Naive B cell (primary cell): ENCODE measurements at regions not wholly inside any gene's neighbourhood (a gene's known extent, or its start where the extent isn't known, plus 50 kb on each side); places are given as distances from the start of the nearest gene placed in this dataset.
A peak's percentile ranks its signal among the peaks of the same experiment; 100 is the strongest.

Source experiments
- ATAC-seq, 2 donors: fragments of 150-1000 bp; cut with Tn5 transposase; 2 replicates each; pipeline ENCODE4 v1.10.0; 2021; ENCODE audit warnings: low read depth in 2 of 2, mild to moderate bottlenecking in 2 of 2, moderate library complexity in 2 of 2
- DNase-seq: peaks from one replicate; pipeline ENCODE4 v3.0.0; 2022
- H3K27ac Mint-ChIP-seq, 6 donors: one replicate each; pipeline ENCODE4 v1.8.0; 2020 to 2022; ENCODE audit warnings: mild to moderate bottlenecking in 6 of 6, mixed read lengths in 6 of 6, moderate library complexity in 5 of 6, inconsistent platforms in 2 of 6
- H3K27me3 Mint-ChIP-seq, 3 donors: one replicate each; pipeline ENCODE4 v1.8.0; 2021 to 2022; ENCODE audit warnings: mixed read lengths in 3 of 3, mild to moderate bottlenecking in 1 of 3
- H3K36me3 Mint-ChIP-seq, 2 donors: one replicate each; pipeline ENCODE4 v1.8.0; 2020 to 2022; ENCODE audit warnings: mixed read lengths in 2 of 2, inconsistent platforms in 1 of 2, mild to moderate bottlenecking in 1 of 2
- H3K4me1 Mint-ChIP-seq, 3 donors: one replicate each; pipeline ENCODE4 v1.8.0; 2020 to 2022; ENCODE audit warnings: mixed read lengths in 3 of 3, inconsistent platforms in 1 of 3, mild to moderate bottlenecking in 1 of 3, moderate library complexity in 1 of 3
- H3K4me3 Mint-ChIP-seq, 8 donors: one replicate each; pipeline ENCODE4 v1.8.0; 2020 to 2022; ENCODE audit warnings: mild to moderate bottlenecking in 8 of 8, mixed read lengths in 8 of 8, moderate library complexity in 8 of 8, inconsistent platforms in 2 of 8
- H3K9me3 Mint-ChIP-seq, 7 donors: one replicate each; pipeline ENCODE4 v1.8.0; 2020 to 2022; ENCODE audit warnings: mixed read lengths in 7 of 7, mild to moderate bottlenecking in 5 of 7, inconsistent platforms in 2 of 7, moderate library complexity in 1 of 7

DNA sequence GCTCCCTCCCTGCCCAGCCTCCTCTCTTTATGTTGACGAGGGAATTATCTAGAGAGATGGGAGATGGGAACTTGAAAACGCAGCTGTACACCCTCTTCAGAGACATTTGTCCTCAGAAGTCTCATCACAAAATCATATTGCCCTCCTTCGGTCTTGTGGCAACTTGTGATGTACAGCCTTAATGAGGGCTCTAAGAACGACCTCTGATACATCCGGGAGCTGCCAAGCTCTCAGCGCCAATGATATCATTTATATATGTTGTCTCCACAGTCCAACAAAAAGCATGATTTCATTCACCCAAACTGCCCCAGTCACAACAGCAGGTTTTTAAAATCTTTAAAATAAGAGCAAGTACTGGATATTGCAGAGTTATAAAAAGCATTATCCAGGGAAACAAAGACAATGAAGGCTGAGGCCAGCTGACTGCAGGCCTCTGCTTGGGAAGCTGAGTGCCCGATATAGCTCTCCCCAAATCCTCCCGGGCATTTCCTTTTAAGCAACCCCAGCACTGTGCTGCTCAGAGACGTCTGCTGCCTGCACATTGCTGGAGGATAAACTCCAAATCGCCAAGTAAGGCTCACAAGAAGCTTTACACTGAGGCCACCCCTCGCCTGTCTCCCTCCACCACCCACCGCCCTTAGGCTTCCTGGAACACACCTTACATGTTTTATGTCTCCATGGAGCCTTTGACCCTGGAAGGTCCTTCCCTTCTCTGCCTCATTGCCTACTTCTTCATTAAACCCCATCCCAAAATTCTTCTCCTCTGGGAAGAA lies 236.1 kb downstream of the C1orf94 start:
- H3K27ac Mint-ChIP-seq, result peak overlapping the region in 1 of 6 donors; percentile 70
- no peak for ATAC-seq
- peaks cover 0 to 4% (median 0%) of the 10 kb centered on the region in 7 donors for H3K9me3 Mint-ChIP-seq
- H3K4me3 Mint-ChIP-seq, result no peak overlapping the region
- no peaks in the 10 kb centered on the region for H3K36me3 Mint-ChIP-seq
- DNase-seq, result no peak
- H3K27me3 Mint-ChIP-seq, result peaks cover 12 to 17% (median 13%) of the 10 kb centered on the region in 3 donors
- no peaks in the 10 kb centered on the region for H3K4me1 Mint-ChIP-seq

DNA sequence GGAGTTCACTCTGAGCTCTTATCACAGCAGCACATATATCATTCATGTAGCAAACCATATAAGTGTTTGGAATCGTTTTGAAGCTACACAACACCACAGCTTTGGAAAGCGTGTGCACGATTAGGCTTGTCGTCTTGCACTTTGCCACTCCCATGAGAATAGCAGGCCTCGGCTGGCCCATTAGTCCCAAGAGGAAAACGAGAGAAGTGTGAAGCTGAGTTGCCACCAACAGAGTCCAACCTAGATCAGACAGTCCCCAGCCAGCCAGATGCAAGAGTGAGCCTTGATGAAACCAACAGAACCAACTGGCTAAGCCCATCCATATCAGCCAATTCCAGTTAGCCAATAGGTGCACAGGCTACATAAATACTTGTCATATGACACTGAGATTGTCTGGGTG lies 238.4 kb downstream of the C1orf94 start:
- no peak overlapping the region for H3K27ac Mint-ChIP-seq
- no peak for ATAC-seq
- peaks cover 15 to 22% (median 15%) of the 10 kb centered on the region in 3 donors for H3K27me3 Mint-ChIP-seq

DNA sequence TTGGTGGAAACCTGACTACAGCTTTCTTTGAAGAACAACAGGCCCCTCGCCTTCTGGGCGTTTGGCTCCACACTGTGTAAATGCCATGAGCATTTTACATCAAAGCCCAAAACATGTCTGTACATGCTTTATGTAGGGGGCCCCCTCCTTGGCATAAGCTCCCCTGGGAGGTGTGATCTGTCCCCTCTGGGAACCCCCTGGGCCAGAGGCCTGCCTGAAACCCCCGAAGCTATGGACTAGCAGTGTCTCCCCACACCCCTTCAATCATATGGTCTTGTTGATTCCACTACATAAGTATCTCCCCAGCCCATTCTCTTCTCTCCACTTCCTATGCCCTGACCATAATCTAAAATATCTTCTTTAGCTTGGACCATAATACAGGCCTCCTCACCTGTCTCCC lies 241.5 kb downstream of the C1orf94 start:
- peak overlapping the region in 1 of 6 donors; percentile 21 for H3K27ac Mint-ChIP-seq
- no peak for ATAC-seq
- H3K4me1 Mint-ChIP-seq, result no peaks in the 10 kb centered on the region
- no peak overlapping the region for H3K4me3 Mint-ChIP-seq
- DNase-seq, result no peak
- H3K27me3 Mint-ChIP-seq, result peaks cover 15 to 24% (median 22%) of the 10 kb centered on the region in 3 donors
- no peaks in the 10 kb centered on the region for H3K36me3 Mint-ChIP-seq
- peaks cover 0 to under 1% (median 0%) of the 10 kb centered on the region in 7 donors for H3K9me3 Mint-ChIP-seq

More for the DNA sequence above, 238.4 kb downstream of the C1orf94 start:
- no peak for DNase-seq
- no peak overlapping the region for H3K4me3 Mint-ChIP-seq
- no peaks in the 10 kb centered on the region for H3K36me3 Mint-ChIP-seq
- H3K9me3 Mint-ChIP-seq, result peaks cover 0 to 4% (median 0%) of the 10 kb centered on the region in 7 donors
- H3K4me1 Mint-ChIP-seq, result no peaks in the 10 kb centered on the region

- H3K27ac Mint-ChIP-seq, result no peak overlapping the region
- no peak for ATAC-seq
- peaks cover 0 to 2% (median 0%) of the 10 kb centered on the region in 7 donors for H3K9me3 Mint-ChIP-seq
- no peak for DNase-seq
- no peak overlapping the region for H3K4me3 Mint-ChIP-seq
- peaks cover 15 to 24% (median 22%) of the 10 kb centered on the region in 3 donors for H3K27me3 Mint-ChIP-seq
- H3K36me3 Mint-ChIP-seq, result no peaks in the 10 kb centered on the region
- no peaks in the 10 kb centered on the region for H3K4me1 Mint-ChIP-seq
These were observed 243.0 kb downstream of the C1orf94 start for GRCh38 chr1:34419663-34420136.

DNA sequence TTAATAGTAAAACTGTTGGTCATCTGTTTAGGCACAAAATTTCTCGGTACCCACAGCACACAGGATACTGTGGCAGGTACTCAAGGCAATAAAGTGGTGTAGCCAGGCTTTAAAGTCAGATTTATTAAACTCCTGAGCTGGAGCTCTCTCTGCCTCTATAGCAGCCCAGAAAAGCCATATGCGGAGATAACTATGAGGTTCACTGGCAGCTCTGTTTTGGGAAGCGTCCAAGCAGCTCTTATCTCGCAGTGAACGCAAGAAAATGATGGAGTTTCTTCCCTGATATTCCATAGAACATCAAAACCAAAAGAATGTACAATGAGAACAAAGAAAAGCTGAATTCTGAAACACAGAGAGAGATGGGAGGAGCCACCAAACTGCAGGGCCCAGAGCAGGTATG lies 248.3 kb downstream of the C1orf94 start:
- H3K27ac Mint-ChIP-seq, result no peak overlapping the region
- ATAC-seq, result no peak
- peaks cover 5 to 21% (median 8%) of the 10 kb centered on the region in 3 donors for H3K27me3 Mint-ChIP-seq
- no peak overlapping the region for H3K4me3 Mint-ChIP-seq
- no peaks in the 10 kb centered on the region for H3K36me3 Mint-ChIP-seq
- DNase-seq, result no peak
- H3K9me3 Mint-ChIP-seq, result peaks cover 0 to 2% (median 0%) of the 10 kb centered on the region in 7 donors
- H3K4me1 Mint-ChIP-seq, result no peaks in the 10 kb centered on the region

DNA sequence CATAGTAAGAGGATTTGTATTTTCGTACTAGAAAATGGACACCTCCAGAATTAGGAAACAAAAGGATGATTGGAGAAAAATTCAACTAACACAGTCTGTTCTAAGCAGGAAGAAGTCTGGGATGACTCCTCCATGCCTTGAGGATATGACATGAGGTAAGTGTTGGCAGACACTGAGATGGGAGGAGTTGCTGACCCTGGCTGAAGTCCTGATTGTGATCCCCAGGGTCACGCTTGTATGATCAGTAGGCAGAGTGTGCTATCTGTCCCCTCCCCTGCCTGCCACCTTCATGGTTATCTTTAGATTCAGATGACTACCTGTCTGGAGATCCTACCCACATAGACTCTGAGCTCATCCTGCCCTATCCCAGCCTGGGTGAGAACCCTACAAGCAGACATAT lies 249.1 kb downstream of the C1orf94 start:
- DNase-seq, result no peak
- H3K27ac Mint-ChIP-seq, result no peak overlapping the region
- H3K4me1 Mint-ChIP-seq, result no peaks in the 10 kb centered on the region
- H3K27me3 Mint-ChIP-seq, result peaks cover 5 to 21% (median 8%) of the 10 kb centered on the region in 3 donors
- peaks cover 0 to 2% (median 0%) of the 10 kb centered on the region in 7 donors for H3K9me3 Mint-ChIP-seq
- no peak overlapping the region for H3K4me3 Mint-ChIP-seq
- no peaks in the 10 kb centered on the region for H3K36me3 Mint-ChIP-seq
- ATAC-seq, result no peak

GRCh38 chr1:34426325-34426896 lies 249.7 kb downstream of the C1orf94 start:
- H3K27me3 Mint-ChIP-seq, result peaks cover 5 to 21% (median 8%) of the 10 kb centered on the region in 3 donors
- DNase-seq (no peak), ATAC-seq (no peak)
- no peaks in the 10 kb centered on the region for H3K4me1 Mint-ChIP-seq
- H3K36me3 Mint-ChIP-seq, result no peaks in the 10 kb centered on the region
- H3K4me3 Mint-ChIP-seq, result no peak overlapping the region
- H3K9me3 Mint-ChIP-seq, result peaks cover 0 to 2% (median 0%) of the 10 kb centered on the region in 7 donors
- H3K27ac Mint-ChIP-seq, result no peak overlapping the region

GRCh38 chr1:34427170-34427569 lies 250.5 kb downstream of the C1orf94 start:
- Mint-ChIP-seq H3K27ac (no peak overlapping the region), H3K9me3 (peaks cover 0 to 2% (median 0%) of the 10 kb centered on the region in 7 donors), H3K4me1 (no peaks in the 10 kb centered on the region), H3K27me3 (peaks cover 5 to 23% (median 8%) of the 10 kb centered on the region in 3 donors), H3K4me3 (no peak overlapping the region), H3K36me3 (no peaks in the 10 kb centered on the region)
- ATAC-seq (no peak), DNase-seq (no peak)

- no peak for DNase-seq
- H3K4me1 Mint-ChIP-seq, result no peaks in the 10 kb centered on the region
- peak overlapping the region in 1 of 6 donors; percentile 5 for H3K27ac Mint-ChIP-seq
- H3K9me3 Mint-ChIP-seq, result no peaks in the 10 kb centered on the region
- peaks cover 12 to 16% (median 14%) of the 10 kb centered on the region in 3 donors for H3K27me3 Mint-ChIP-seq
- no peaks in the 10 kb centered on the region for H3K36me3 Mint-ChIP-seq
- no peak overlapping the region for H3K4me3 Mint-ChIP-seq
- no peak for ATAC-seq
These were observed 256.4 kb downstream of the C1orf94 start for GRCh38 chr1:34433099-34433498.

GRCh38 chr1:34436836-34437235 lies 260.1 kb downstream of the C1orf94 start:
- Mint-ChIP-seq H3K27ac (no peak overlapping the region), H3K4me1 (no peaks in the 10 kb centered on the region), H3K9me3 (no peaks in the 10 kb centered on the region), H3K36me3 (no peaks in the 10 kb centered on the region), H3K4me3 (no peak overlapping the region), H3K27me3 (peaks cover 12 to 26% (median 21%) of the 10 kb centered on the region in 3 donors)
- DNase-seq (no peak), ATAC-seq (no peak)

DNA sequence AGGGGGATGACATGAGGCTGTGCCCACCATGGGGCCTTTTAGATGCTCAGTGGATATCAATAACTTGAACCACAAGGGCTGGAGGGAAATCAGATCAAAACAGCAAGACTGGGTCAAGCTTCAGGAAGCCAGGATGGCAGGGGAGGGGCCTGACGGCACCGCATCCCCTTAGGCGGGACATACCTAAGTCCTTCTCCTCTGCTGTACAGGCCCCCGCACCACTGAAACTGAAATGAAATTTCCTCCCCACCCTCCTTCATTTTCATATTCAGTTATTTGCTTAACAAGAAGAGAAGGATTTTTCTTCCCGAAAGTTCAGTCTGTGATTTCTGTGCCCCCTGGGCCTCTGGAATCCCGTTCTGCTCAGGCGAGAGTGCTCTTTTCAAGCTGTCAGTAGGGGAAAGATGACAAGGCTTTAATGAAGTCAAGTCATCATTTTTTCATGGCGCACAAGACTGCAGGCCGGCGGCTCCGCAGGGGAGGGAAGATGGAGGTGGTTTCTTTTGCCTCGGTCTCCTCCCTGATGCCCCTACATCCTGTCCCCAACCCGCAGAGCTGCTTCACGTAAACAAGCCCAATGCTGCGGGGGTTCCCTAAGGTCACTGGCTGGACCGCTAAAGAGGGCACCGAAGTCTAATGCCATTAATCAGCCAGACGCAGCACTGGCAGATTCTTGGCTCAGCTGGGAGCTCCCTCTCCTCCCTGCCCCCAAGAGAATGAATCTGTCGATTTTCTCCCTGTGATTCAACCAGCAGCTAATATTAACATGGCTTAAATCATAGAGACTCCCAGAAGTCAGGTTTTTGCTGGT lies 264.8 kb downstream of the C1orf94 start:
- no peak overlapping the region for H3K27ac Mint-ChIP-seq
- no peaks in the 10 kb centered on the region for H3K4me1 Mint-ChIP-seq
- no peak overlapping the region for H3K4me3 Mint-ChIP-seq
- ATAC-seq, result no peak
- peaks cover 18 to 38% (median 35%) of the 10 kb centered on the region in 3 donors for H3K27me3 Mint-ChIP-seq
- no peak for DNase-seq
- H3K36me3 Mint-ChIP-seq, result peaks cover 0 to under 1% of the 10 kb centered on the region in 2 donors
- peaks cover 0 to 4% (median 2%) of the 10 kb centered on the region in 7 donors for H3K9me3 Mint-ChIP-seq

DNA sequence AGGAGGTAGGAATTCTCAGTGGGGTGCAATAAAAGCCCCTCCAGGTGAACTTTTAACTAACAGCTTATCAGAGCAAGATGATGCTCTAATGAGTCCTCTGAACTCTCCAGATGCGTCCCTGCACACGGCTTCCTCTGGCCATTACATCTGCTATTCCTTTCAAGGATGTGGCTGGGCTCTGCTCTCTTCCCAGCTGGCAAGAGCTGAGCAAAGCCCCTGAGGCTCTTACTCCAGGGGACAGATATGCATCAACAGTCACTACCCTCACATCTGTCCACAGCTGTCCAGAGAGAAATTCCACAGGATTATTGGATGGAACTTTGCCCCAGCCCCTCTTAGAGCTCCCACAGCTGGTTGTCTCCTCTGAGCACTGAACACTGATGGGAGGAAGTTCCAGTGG lies 267.8 kb downstream of the C1orf94 start:
- peaks cover 18 to 29% (median 28%) of the 10 kb centered on the region in 3 donors for H3K27me3 Mint-ChIP-seq

DNA sequence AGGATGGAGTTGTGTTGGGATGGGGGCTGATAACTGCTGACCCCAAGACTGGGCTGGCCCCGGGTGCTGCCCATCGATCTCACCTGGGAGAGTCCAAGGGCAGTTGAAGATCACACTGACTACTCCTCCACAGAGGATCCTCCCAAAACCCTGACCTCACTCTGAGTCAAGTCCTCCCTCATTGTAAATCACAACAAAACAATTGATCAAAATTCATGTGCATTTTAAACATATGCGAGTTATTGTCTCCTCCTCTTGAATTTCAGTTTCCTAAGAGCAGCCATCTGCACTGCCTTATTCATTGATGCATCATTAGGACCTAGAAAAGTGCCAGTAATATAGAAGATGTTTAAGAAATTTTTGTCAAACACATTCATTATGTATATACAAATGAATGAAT lies 273.6 kb downstream of the C1orf94 start:
- DNase-seq, result no peak
- no peak overlapping the region for H3K27ac Mint-ChIP-seq
- no peaks in the 10 kb centered on the region for H3K4me1 Mint-ChIP-seq
- no peak overlapping the region for H3K4me3 Mint-ChIP-seq
- no peak for ATAC-seq
- peaks cover 0 to 9% (median 3%) of the 10 kb centered on the region in 7 donors for H3K9me3 Mint-ChIP-seq
- peaks cover 0 to 7% of the 10 kb centered on the region in 2 donors for H3K36me3 Mint-ChIP-seq
- H3K27me3 Mint-ChIP-seq, result peaks cover 12 to 17% (median 14%) of the 10 kb centered on the region in 3 donors

More for the DNA sequence above, 267.8 kb downstream of the C1orf94 start:
- Mint-ChIP-seq H3K4me3 (no peak overlapping the region), H3K4me1 (no peaks in the 10 kb centered on the region), H3K36me3 (peaks cover 0 to 7% of the 10 kb centered on the region in 2 donors), H3K27ac (no peak overlapping the region), H3K9me3 (peaks cover 0 to 9% (median 3%) of the 10 kb centered on the region in 7 donors)
- no peak for DNase-seq
- no peak for ATAC-seq
